Superior temporal gyrus (tissue), 1 donor: ENCODE measurements at regions not wholly inside any gene's neighbourhood (a gene's known extent, or its start where the extent isn't known, plus 50 kb on each side); places are given as distances from the start of the nearest gene placed in this dataset.
"Not testable (repeated sequence)": the region's sequence is repeated elsewhere in the genome, so short reads cannot be mapped to it uniquely, and the experiment has no call there.

Source experiments
- DNase-seq: peaks from one replicate; pipeline ENCODE4 v3.0.0-alpha.2; 2016; ENCODE audit errors: extremely low spot score

- DNase-seq = not testable (repeated sequence)
These were observed 599.3 kb upstream of the B3GAT1 start for GRCh38 chr11:135011313-135011712.

- no peak for DNase-seq
These were observed 597.1 kb upstream of the B3GAT1 start for GRCh38 chr11:135009125-135009524.

GRCh38 chr11:135008412-135008811 is 596.4 kb upstream of the B3GAT1 start:
- DNase-seq = no peak

DNA sequence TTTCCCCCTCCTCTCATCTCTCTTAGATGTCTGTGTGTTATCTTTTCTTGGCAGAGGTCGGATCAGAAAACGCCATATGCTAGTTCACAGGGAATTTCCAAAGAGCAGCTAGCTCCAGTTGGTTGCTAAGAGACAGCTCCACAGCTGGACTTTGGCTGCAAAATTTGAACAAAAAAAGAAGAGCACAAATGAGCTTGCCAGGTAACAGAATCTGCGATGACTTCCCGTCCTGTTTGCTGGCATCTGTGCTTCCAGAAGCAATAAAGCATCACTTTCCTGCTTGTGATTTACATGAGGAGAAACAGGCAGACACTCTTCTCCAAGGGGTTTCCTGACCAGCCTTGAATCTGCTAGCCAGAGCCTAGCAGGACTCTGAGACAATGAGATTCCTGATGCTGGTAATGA is 596.0 kb upstream of the B3GAT1 start:
- DNase-seq = peak; percentile 78

DNA sequence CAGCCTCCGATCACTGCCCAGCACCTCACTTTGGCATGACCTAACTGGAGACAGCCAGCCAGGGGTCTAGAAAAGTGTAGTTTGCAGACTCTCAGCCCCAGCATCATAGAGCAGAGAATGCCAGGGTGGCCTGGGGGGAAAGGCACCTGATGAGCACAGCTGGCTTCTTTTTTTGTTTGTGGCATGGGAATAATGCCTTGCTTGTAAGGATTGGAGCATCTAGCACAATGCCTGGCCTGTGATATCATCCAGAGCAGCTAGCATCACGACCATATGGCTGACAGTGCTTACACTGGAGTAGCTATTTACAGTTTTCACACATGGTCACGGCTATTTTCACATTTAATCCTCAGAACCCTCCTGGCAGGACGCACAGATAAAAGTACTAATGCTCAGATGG is 594.8 kb upstream of the B3GAT1 start:
- DNase-seq = peak; percentile 90

DNA sequence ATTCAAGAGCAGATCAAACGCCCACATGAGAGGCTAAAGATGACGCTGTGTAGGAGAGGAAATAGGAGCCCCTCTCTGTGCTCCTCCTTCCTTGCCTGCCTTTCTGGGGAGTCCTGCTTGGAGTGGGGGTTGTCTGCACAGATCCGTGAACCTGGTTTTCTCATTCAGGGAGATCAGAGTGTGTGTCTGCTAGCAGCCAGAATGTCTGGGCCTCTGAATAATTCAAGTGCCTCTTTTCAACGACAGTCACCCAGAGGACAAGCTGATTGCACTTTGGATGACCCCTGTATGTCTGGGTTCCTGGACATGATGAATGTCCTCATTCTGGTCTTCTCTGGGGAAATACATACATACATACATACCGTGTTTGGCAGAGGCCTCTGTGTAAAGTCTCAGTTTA is 592.5 kb upstream of the B3GAT1 start:
- DNase-seq = no peak

DNA sequence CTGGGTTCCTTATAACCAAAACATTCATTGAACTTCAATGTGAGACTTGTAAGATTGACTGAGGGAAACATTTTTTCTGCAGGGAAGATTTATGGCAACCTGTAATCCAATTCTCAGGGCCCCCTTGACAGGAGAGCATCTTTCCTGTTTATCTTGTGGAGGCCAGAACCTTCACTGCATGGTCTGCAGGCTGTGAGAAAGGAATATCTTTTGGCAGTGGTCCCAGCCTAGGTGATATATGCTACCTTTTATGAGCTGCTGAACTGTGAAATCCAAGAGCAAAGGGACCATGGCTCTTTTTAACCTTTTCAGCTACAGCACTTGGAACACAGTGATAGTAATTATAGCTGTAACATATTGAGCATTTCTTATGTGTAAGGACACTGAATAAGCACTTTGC is 590.2 kb upstream of the B3GAT1 start:
- no peak for DNase-seq

DNA sequence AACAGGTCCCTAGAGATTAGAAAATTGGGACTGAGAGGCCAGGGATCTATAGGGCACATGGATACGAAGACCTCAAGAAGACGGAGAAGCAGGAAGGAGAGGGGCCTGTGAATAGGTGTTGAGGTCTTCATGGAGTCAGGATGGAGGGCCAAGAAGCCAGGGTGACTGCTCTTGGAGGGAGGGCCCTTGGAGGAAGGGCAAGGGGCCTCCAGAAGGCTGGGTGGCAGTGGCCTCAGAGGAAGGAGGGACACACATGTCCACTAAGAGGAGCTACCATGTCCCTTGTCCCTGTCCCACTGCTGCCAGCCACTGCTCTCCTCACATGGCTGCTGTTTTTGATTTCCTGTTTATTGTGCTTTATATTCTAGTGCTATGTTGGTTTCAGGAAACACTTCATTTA is 589.5 kb upstream of the B3GAT1 start:
- no peak for DNase-seq

- DNase-seq = not testable (repeated sequence)
These were observed 589.0 kb upstream of the B3GAT1 start for GRCh38 chr11:135001065-135001464.

DNA sequence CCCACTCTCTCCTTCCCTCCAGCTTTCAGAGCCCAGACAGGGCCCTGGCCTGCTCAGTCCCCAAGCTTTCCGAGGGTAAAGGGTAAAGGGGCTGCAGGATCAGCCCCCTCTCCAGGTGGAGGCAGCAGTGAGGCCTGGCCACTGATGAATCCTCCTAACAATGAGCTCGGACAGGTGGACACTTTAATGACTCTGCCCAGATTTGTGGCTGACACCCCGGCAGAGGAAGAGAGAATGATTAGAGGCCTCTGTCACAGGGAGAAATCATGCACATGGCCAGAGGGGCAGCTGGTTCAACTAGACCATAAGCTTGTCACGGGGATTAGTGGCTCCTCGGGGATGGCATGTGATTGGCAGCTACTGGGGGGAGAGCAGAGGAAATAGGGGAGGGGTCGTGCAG is 587.5 kb upstream of the B3GAT1 start:
- no peak for DNase-seq

- DNase-seq = no peak
These were observed 585.7 kb upstream of the B3GAT1 start for GRCh38 chr11:134997652-134998320.

GRCh38 chr11:134995741-134996140 is 583.7 kb upstream of the B3GAT1 start:
- DNase-seq = peak; percentile 27

- DNase-seq = no peak
These were observed 582.4 kb upstream of the B3GAT1 start for GRCh38 chr11:134994431-134994830.

DNA sequence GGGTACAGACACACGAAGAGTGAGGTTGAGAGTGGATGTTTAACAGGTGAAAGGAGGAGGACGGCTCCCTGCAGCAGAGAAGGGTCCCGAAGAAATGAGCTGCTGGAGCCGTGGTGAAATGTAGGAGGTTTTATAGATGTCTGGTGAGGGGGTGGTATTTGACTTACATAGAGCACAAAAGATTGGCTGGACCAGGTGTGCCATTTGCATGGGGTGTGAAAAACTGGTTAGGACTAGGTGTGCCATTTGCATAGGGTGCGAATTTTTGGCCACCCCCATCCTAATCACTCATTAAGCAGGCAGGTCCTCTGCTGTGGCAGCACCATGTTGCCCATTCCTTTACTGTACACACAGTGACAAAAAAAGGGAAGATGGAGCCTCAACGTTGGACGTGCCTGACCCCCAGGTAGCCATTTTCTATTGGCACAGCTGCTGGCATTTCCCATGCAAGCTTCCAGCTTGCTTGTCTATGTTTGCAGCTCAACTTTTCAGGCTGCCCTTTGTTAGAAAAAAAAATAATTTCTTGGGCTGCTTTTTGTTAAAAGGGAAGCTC is 581.7 kb upstream of the B3GAT1 start:
- no peak for DNase-seq

GRCh38 chr11:134992981-134993380 is 580.9 kb upstream of the B3GAT1 start:
- no peak for DNase-seq

DNA sequence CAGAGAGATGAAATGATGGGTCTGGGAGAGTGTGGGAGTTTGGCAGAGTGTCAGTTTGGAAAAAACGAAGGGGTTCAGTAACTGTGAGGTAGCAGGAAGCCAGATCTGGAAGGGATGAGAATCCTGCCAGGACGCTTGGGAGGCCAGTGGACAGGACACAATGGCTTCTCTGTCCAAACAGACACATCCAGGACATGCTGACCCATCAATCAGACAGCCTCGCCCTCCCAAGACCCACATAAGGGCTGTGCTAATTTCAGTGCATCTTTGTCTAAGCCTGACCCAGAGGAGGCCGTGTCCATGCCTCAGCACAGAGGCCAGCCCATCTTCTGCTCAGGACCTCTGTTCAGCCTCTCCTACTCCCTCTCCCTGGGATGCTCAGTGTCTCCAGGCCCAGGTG is 576.5 kb upstream of the B3GAT1 start:
- peak; percentile 48 for DNase-seq

- DNase-seq = peak; percentile 22
These were observed 575.8 kb upstream of the B3GAT1 start for GRCh38 chr11:134987822-134988221.

- DNase-seq = peak; percentile 19
These were observed 575.3 kb upstream of the B3GAT1 start for GRCh38 chr11:134987223-134987768.

DNA sequence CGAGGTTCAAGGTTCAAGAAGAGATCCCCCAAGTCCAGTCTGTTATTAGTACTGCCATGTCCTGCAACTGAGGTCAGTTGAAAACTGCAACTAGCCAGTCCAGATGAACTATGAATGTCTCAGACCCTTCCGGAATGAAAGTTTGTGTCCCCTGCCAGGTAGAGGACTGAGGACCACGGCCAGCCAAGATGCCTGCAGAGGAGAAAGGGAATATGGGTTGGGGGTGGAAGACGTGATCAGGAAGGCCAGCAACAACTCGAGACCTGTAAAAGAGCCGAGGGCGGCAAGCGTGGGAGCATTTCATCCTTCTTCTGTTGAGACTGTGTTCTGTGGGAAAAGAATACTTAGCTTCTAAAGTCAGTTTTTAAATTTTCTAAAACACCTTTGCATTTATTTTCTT is 572.4 kb upstream of the B3GAT1 start:
- DNase-seq = no peak

GRCh38 chr11:134982432-134982831 is 570.4 kb upstream of the B3GAT1 start:
- not testable (repeated sequence) for DNase-seq

- DNase-seq = no peak
These were observed 569.8 kb upstream of the B3GAT1 start for GRCh38 chr11:134981835-134982234.

GRCh38 chr11:134980819-134981710 is 569.0 kb upstream of the B3GAT1 start:
- DNase-seq = no peak

DNA sequence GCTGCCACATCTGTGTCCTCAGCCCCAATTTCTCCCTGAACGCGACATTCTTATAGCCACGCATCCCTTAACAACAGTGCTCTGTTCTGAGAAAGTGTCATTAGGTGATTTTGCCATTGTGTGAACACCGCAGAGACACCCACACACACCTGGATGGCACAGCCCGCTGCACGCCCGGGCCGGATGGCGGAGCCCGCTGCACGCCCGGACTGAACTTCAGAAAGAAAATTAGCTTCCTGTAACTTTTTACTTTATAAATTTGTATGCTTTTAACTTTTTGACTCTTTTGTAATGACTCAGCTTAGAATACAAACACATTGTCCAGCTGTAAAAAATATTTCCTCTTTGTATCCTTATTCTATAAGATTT is 567.0 kb upstream of the B3GAT1 start:
- DNase-seq = not testable (repeated sequence)
